ENCODE measurements at regions not wholly inside any gene's neighbourhood (a gene's known extent, or its start where the extent isn't known, plus 50 kb on each side); places are given as distances from the start of the nearest gene placed in this dataset.
"Not testable (repeated sequence)": the region's sequence is repeated elsewhere in the genome, so short reads cannot be mapped to it uniquely, and the experiment has no call there.

GRCh38 chr4:3878678-3879077, 112.5 kb downstream of the ADRA2C start:
- Histone ChIP-seq H3K9me3 (peaks cover 0 to 19% (median 12%) of the 10 kb centered on the region in 4 donors), H3K27ac (no peak overlapping the region), H3K36me3 (no peaks in the 10 kb centered on the region), H3K4me1 (peaks cover 0 to 17% (median 13%) of the 10 kb centered on the region in 4 donors), H3K4me3 (no peak overlapping the region), H3K27me3 (peaks cover 8 to 92% (median 51%) of the 10 kb centered on the region in 3 donors)
- DNase-seq: no peak
- WGBS, 5 donors: 73 to 83% (median 74%) methylated on average over 2 of the region's 2 CpGs
- TF ChIP-seq POLR2A (IDR thresholded peaks at IDR 0.05) (no peak), POLR2AphosphoS5 (IDR thresholded peaks at IDR 0.05) (no peak), EP300 (IDR thresholded peaks at IDR 0.05) (no peak)
- TF ChIP-seq, protein P1, sequence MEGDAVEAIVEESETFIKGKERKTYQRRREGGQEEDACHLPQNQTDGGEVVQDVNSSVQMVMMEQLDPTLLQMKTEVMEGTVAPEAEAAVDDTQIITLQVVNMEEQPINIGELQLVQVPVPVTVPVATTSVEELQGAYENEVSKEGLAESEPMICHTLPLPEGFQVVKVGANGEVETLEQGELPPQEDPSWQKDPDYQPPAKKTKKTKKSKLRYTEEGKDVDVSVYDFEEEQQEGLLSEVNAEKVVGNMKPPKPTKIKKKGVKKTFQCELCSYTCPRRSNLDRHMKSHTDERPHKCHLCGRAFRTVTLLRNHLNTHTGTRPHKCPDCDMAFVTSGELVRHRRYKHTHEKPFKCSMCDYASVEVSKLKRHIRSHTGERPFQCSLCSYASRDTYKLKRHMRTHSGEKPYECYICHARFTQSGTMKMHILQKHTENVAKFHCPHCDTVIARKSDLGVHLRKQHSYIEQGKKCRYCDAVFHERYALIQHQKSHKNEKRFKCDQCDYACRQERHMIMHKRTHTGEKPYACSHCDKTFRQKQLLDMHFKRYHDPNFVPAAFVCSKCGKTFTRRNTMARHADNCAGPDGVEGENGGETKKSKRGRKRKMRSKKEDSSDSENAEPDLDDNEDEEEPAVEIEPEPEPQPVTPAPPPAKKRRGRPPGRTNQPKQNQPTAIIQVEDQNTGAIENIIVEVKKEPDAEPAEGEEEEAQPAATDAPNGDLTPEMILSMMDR (IDR thresholded peaks at IDR 0.05): no peak
- intact Hi-C loops (cut with DNase I; ENCODE audit: low total_unique reads): no loop called here

- no peak overlapping the region for H3K27ac ChIP-seq
- WGBS, 5 donors: 13 to 19% (median 14%) methylated on average over 34 to 46 of the region's 46 CpGs
- intact Hi-C loops (cut with DNase I; ENCODE audit: low total_unique reads): loop anchor here (10.0 kb wide), 1 partner anchor 115 kb away; the partner anchor contains the start of gene ADRA2C
- H3K9me3 ChIP-seq: peaks cover 0 to 19% (median 12%) of the 10 kb centered on the region in 4 donors
- peaks cover 0 to 17% (median 13%) of the 10 kb centered on the region in 4 donors for H3K4me1 ChIP-seq
- DNase-seq: peak in 1 of 2 donors; percentile 26
- peaks cover 8 to 82% (median 39%) of the 10 kb centered on the region in 3 donors for H3K27me3 ChIP-seq
- H3K4me3 ChIP-seq: peak overlapping the region in 1 of 4 donors; percentile 13
- no peaks in the 10 kb centered on the region for H3K36me3 ChIP-seq
- TF ChIP-seq EP300 (IDR thresholded peaks at IDR 0.05) (no peak), POLR2AphosphoS5 (IDR thresholded peaks at IDR 0.05) (no peak), POLR2A (IDR thresholded peaks at IDR 0.05) (no peak)
- TF ChIP-seq, protein P1 (IDR thresholded peaks at IDR 0.05): no peak
Observed at GRCh38 chr4:3879681-3880614, 113.8 kb downstream of the ADRA2C start.

DNA sequence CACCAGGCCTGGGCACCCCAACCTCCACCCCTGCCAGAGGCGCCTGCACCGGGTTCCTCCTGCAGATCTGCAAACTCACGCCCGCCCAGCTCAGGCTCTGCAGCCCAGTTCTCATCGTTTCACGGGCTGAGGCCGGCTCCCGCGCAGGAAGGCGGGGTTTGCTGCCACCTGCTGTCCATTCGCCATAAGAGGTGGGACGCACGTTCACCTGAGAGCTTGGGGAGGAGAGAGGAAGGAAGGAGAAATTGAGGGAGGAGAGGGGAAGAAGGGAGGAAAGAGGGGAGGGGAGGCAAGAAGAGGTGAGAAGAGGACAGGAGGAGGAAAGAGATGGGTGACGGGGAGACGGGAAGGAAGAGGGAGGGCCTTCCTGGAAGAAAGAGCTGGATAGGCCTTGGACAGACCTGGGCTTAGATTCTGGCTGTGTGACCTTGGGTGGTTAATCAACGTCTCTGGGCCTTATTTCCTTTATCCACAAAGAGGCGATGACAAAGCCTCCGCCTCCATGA, 114.5 kb downstream of the ADRA2C start:
- Histone ChIP-seq H3K36me3 (no peaks in the 10 kb centered on the region), H3K4me1 (peaks cover 0 to 17% (median 13%) of the 10 kb centered on the region in 4 donors), H3K9me3 (peaks cover 0 to 19% (median 12%) of the 10 kb centered on the region in 4 donors), H3K27me3 (peaks cover 8 to 82% (median 37%) of the 10 kb centered on the region in 3 donors), H3K27ac (no peak overlapping the region), H3K4me3 (peak overlapping the region in 1 of 4 donors; percentile 13)
- intact Hi-C loops (cut with DNase I; ENCODE audit: low total_unique reads): loop anchor here (10.0 kb wide), 1 partner anchor 116 kb away; the partner anchor contains the start of gene ADRA2C
- no peak for TF ChIP-seq POLR2AphosphoS5 (IDR thresholded peaks at IDR 0.05)
- TF ChIP-seq, protein P1 (IDR thresholded peaks at IDR 0.05): peak in 6 of 7 experiments; percentile 6 to 85 (median 69)
- peak; percentile 75 to 91 for DNase-seq
- WGBS, 5 donors: 0 to 7% (median 6%) methylated on average over 14 to 18 of the region's 18 CpGs

GRCh38 chr4:3882316-3882885, 116.2 kb downstream of the ADRA2C start:
- Histone ChIP-seq H3K9me3 (peaks cover 0 to 13% (median 8%) of the 10 kb centered on the region in 4 donors), H3K4me1 (peaks cover 0 to 17% (median 13%) of the 10 kb centered on the region in 4 donors), H3K27me3 (peaks cover 2 to 76% (median 37%) of the 10 kb centered on the region in 3 donors)
- DNase-seq, H3K4me3 ChIP-seq, H3K27ac ChIP-seq, H3K36me3 ChIP-seq: not testable (repeated sequence)
- intact Hi-C loops (cut with DNase I; ENCODE audit: low total_unique reads): loop anchor here (10.0 kb wide), 1 partner anchor 118 kb away; the partner anchor contains the start of gene ADRA2C
- 66 to 81% (median 77%) methylated on average over 12 of the region's 12 CpGs for whole genome bisulfite sequencing, 5 donors

DNA sequence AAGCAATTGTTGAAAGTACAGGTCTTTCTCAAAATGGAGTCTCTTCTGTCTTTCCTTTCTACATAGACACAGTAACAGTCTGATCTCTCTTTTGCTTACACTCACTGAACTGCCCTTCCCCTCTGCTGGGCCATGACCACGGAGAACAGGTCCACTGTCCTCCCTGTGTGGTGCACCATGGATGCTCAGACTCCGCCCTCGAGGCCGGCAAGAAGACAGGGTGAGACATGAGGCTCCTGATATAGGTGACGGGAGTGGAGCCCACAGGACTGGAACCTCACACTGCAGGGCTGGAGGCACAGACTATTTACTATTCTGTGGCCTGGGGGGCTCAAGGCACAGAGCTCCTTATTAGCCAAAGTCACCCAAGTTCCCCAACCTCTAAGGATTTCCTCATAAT, 118.1 kb downstream of the ADRA2C start:
- WGBS, 5 donors: 44 to 65% (median 59%) methylated on average over 5 of the region's 5 CpGs

GRCh38 chr4:3893590-3893989, 127.4 kb downstream of the ADRA2C start:
- peaks cover 0 to 26% (median 0%) of the 10 kb centered on the region in 3 donors for H3K27me3 ChIP-seq
- H3K36me3 ChIP-seq; H3K4me3 ChIP-seq; intact Hi-C loops (cut with DNase I; ENCODE audit: low total_unique reads); H3K4me1 ChIP-seq; H3K9me3 ChIP-seq; DNase-seq; H3K27ac ChIP-seq: not testable (repeated sequence)
- WGBS, 5 donors: 18 to 38% (median 19%) methylated on average over 4 to 8 of the region's 8 CpGs

More for the DNA sequence above, 118.1 kb downstream of the ADRA2C start:
- H3K27ac ChIP-seq, H3K9me3 ChIP-seq, H3K36me3 ChIP-seq, DNase-seq, H3K4me3 ChIP-seq: not testable (repeated sequence)
- Histone ChIP-seq H3K27me3 (peaks cover 0 to 60% (median 21%) of the 10 kb centered on the region in 3 donors), H3K4me1 (peaks cover 0 to 15% (median 13%) of the 10 kb centered on the region in 4 donors)
- intact Hi-C loops (cut with DNase I; ENCODE audit: low total_unique reads): loop anchor here (10.0 kb wide), 1 partner anchor 119 kb away; the partner anchor contains the start of gene ADRA2C

DNA sequence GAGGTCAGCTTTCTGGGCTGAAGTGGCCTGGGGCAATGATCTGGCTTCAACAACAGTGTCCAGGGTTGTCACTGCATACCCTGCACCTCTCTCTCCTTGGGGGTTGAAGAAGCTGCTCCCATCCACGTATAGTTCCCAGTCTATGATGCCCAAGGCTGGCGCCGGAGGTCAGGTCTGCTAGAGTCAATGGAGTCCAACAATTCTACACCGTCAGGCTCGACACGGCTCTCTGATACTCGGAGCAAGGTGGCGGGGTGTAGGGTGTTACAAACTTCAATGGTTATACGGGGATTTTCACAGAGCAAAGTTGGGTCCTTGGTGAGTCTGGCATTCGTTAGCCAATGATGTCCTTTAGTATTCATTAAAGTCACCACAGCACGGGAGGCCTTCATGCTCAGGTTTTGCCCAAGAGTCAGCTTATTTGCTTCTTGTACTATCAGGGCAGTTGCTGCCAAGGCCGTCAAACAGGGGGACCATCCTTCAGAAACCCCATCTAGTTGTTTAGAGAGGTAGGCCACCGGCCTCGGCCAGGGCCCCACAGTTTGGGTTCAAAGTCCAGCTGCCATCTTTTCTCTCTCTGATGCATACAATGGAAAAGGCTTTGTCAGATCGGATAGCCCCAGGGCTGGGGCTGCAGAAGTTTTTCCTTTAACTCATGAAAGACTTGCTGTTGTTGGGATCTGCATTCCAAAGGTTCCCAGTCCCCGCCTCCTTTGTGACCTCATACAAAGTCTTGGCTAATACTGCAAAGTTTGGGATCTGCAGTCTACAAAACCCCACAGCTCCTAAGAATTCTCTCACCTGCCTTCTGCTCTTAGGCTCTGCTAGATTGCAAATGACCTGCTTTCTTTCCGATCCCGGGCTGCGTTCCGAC, 128.1 kb downstream of the ADRA2C start:
- H3K4me3 ChIP-seq; H3K4me1 ChIP-seq; H3K27ac ChIP-seq; intact Hi-C loops (cut with DNase I; ENCODE audit: low total_unique reads); H3K36me3 ChIP-seq; DNase-seq; H3K9me3 ChIP-seq: not testable (repeated sequence)
- WGBS, 5 donors: 72 to 75% (median 75%) methylated on average over 19 to 20 of the region's 20 CpGs
- H3K27me3 ChIP-seq: peaks cover 0 to 26% (median 0%) of the 10 kb centered on the region in 3 donors

All from stomach (tissue), 8 donors.